RWPE1 (cell line): ENCODE measurements at regions not wholly inside any gene's neighbourhood (a gene's known extent, or its start where the extent isn't known, plus 50 kb on each side); places are given as distances from the start of the nearest gene placed in this dataset.

Source experiments
- CTCF ChIA-PET: fragments of 350-600 bp; sonication (Branson Sonifier 250); formaldehyde crosslinking; extraction: SDS; loops from one replicate; lab custom pipeline; 2021; lab: Yijun Ruan, JAX
- POLR2A ChIA-PET: fragments of 400-600 bp; formaldehyde crosslinking; extraction: SDS; loops from one replicate; lab custom pipeline; 2020; ENCODE audit warnings: antibody characterized with exemption; ENCODE audit not compliant: low non-redundant PET; lab: Yijun Ruan, JAX
- DNase-seq: peaks from one replicate; pipeline ENCODE4 v3.0.0; 2012; ENCODE audit warnings: low spot score
- H3K27ac ChIP-seq: fragments of 450-650 bp; 2 replicates; pipeline ENCODE4 v1.5.1; 2017
- CTCF ChIP-seq: fragments of 450-650 bp; conservative IDR thresholded peaks from 2 replicates; pipeline ENCODE4 v1.5.1; 2017; ENCODE audit warnings: low read depth, mild to moderate bottlenecking

- DNase-seq = no peak
- ChIA-PET POLR2A (no interaction called here), CTCF (interaction anchor here (0.5 to 0.6 kb wide), 2 partner anchors 8 to 9 kb away, joined by 3 read pairs; no protein-coding TSS in a partner anchor)
- no peak overlapping the region for H3K27ac ChIP-seq
- TF ChIP-seq CTCF = no peak
Measured at GRCh38 chr2:220876080-220876824, 695.9 kb downstream of the EPHA4 start.

GRCh38 chr2:220877491-220877890, 694.6 kb downstream of the EPHA4 start:
- H3K27ac ChIP-seq = no peak overlapping the region
- POLR2A ChIA-PET = no interaction called here
- no peak for DNase-seq
- no peak for TF ChIP-seq CTCF
- CTCF ChIA-PET = no interaction called here

GRCh38 chr2:220877897-220878296, 694.2 kb downstream of the EPHA4 start:
- TF ChIP-seq CTCF = no peak
- POLR2A ChIA-PET = no interaction called here
- H3K27ac ChIP-seq = no peak overlapping the region
- DNase-seq = no peak
- CTCF ChIA-PET = no interaction called here

DNA sequence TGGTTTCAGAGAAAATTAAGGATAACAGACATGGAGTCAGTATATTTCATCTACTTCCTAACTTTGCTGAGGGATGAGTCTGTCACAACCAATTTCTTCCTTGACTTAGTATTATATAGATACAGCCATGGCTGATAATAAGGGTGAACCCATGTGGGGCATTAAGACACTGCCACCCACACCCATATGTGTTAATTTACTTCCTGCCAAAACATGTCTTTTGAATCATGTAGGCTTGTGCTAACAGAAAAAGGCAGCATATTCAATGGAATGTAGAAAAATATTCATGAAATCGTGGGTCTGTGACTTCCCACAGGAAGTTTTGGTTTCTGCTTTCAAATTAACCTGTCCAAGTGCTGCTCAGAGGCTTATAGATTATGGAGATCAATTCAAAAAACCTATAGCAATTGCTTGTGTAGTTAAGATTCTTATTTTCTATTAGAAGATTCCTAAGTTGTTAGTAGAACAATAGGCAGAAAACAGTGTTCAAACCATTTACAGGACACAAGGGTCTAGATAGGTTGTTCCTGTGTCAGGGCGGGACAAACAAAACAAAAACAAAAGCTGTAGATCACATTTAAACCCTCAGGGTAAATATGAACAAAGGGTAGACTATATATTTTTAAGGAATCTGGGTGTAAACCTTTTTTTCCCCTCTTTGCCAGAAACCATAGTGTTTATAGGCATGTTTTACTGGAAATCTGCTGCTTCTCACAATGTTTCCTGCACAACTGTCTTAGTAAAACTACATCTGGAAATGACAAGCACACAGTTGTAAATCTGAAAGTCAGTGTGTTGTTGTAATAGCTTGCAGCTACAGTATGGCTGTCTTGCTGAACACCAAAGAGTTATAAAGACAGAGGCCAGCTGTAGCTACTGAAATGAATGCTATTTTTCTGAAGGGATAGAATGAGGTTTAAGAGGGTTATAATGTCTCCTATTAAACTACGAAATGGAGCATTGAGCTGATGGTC, 691.2 kb downstream of the EPHA4 start:
- ChIA-PET POLR2A (no interaction called here), CTCF (no interaction called here)
- no peak for TF ChIP-seq CTCF
- H3K27ac ChIP-seq = no peak overlapping the region
- DNase-seq = peak; percentile 21

GRCh38 chr2:220882507-220882906, 689.6 kb downstream of the EPHA4 start:
- ChIA-PET POLR2A (interaction anchor here (0.6 kb wide), 1 partner anchor 34 kb away, joined by 6 read pairs; no protein-coding TSS in a partner anchor), CTCF (interaction anchor here (0.6 kb wide), 1 partner anchor 123 kb away, joined by 4 read pairs; no protein-coding TSS in a partner anchor)
- TF ChIP-seq CTCF = no peak
- no peak overlapping the region for H3K27ac ChIP-seq
- DNase-seq = no peak

GRCh38 chr2:220885593-220885992, 686.5 kb downstream of the EPHA4 start:
- CTCF ChIA-PET = interaction anchor here (0.7 kb wide), 1 partner anchor 9 kb away, joined by 3 read pairs; no protein-coding TSS in a partner anchor
- no peak for DNase-seq
- H3K27ac ChIP-seq = no peak overlapping the region
- POLR2A ChIA-PET = no interaction called here
- TF ChIP-seq CTCF = no peak
